ENCODE measurements at regions not wholly inside any gene's neighbourhood (a gene's known extent, or its start where the extent isn't known, plus 50 kb on each side); places are given as distances from the start of the nearest gene placed in this dataset.
A peak's percentile ranks its signal among the peaks of the same experiment; 100 is the strongest.

GRCh38 chr9:8071445-8071798 lies 271.8 kb upstream of the DMAC1 start:
- no peak for TF ChIP-seq CTCF (IDR thresholded peaks at IDR 0.05)
- Histone ChIP-seq H3K27me3 (no peaks in the 10 kb centered on the region), H3K4me1 (no peaks in the 10 kb centered on the region), H3K36me3 (no peaks in the 10 kb centered on the region), H3K9me3 (no peaks in the 10 kb centered on the region), H3K4me3 (no peak overlapping the region), H3K27ac (no peak overlapping the region)
- ATAC-seq (no peak), DNase-seq (no peak), FAIRE-seq (no peak)
- intact Hi-C loops (cut with DNase I): no loop called here
- 51 to 62% methylated on average over 4 of the region's 4 CpGs for WGBS, 2 donors

DNA sequence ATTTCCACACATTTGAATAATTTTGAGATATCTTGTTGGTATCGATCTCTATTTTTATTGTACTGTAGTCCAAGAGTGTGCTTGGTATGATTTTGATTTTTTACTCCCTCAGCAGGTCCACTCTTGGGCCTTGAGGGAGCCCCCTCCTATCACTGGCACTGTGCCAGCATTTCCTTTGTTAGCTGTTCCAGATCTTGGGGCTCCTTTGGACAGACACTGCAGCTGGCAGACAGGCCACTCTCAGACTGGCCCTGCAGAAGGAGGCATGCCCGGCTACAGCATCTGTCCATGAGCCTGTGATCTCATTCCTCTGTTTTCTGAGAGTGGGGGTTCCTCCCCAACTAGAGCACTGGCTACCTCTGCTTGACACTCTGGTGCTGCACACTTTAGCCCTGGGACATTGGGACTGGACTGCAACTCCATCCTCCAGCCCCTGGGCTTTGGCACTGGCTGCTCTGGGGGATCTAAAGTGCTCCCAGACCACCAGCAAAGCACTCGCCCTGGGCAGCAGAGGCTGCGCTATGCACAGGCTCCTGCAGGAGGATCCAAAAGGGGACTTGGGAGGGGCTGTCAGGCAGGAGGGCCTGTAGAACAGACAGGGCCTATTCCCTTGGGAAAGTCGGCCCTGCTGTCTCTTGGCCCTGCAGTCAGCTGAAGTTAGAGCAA lies 271.3 kb upstream of the DMAC1 start:
- DNase-seq (peak in 1 of 6 donors; percentile 28), FAIRE-seq (no peak), ATAC-seq (no peak)
- Histone ChIP-seq H3K9me3 (no peaks in the 10 kb centered on the region), H3K27ac (no peak overlapping the region), H3K27me3 (no peaks in the 10 kb centered on the region), H3K36me3 (no peaks in the 10 kb centered on the region), H3K4me3 (no peak overlapping the region), H3K4me1 (no peaks in the 10 kb centered on the region)
- WGBS, 2 donors: 68 to 76% methylated on average over 5 of the region's 5 CpGs
- no peak for TF ChIP-seq CTCF (IDR thresholded peaks at IDR 0.05)
- intact Hi-C loops (cut with DNase I): no loop called here

- ATAC-seq: no peak
- peak in 1 of 6 donors; percentile 25 for DNase-seq
- no peaks in the 10 kb centered on the region for H3K36me3 ChIP-seq
- H3K27ac ChIP-seq: no peak overlapping the region
- no peak for FAIRE-seq
- 73 to 93% methylated on average over 5 of the region's 5 CpGs for WGBS, 2 donors
- H3K4me3 ChIP-seq: no peak overlapping the region
- no peaks in the 10 kb centered on the region for H3K4me1 ChIP-seq
- no peaks in the 10 kb centered on the region for H3K27me3 ChIP-seq
- no peak for TF ChIP-seq CTCF (IDR thresholded peaks at IDR 0.05)
- no peaks in the 10 kb centered on the region for H3K9me3 ChIP-seq
- intact Hi-C loops (cut with DNase I): no loop called here
Measured at GRCh38 chr9:8062459-8062858, 262.9 kb upstream of the DMAC1 start.

- Histone ChIP-seq H3K9me3 (no peaks in the 10 kb centered on the region), H3K36me3 (no peaks in the 10 kb centered on the region), H3K4me1 (no peaks in the 10 kb centered on the region), H3K4me3 (no peak overlapping the region), H3K27ac (no peak overlapping the region), H3K27me3 (no peaks in the 10 kb centered on the region)
- FAIRE-seq (no peak), DNase-seq (peak in 1 of 6 donors; percentile 22), ATAC-seq (no peak)
- intact Hi-C loops (cut with DNase I): no loop called here
- WGBS, 2 donors: 56 to 74% methylated on average over 4 of the region's 4 CpGs
- no peak for TF ChIP-seq CTCF (IDR thresholded peaks at IDR 0.05)
Measured at GRCh38 chr9:8053501-8053900, 253.9 kb upstream of the DMAC1 start.

GRCh38 chr9:8052991-8053390 lies 253.4 kb upstream of the DMAC1 start:
- intact Hi-C loops (cut with DNase I): no loop called here
- Histone ChIP-seq H3K9me3 (no peaks in the 10 kb centered on the region), H3K27me3 (no peaks in the 10 kb centered on the region), H3K36me3 (no peaks in the 10 kb centered on the region), H3K27ac (no peak overlapping the region), H3K4me3 (no peak overlapping the region), H3K4me1 (no peaks in the 10 kb centered on the region)
- ATAC-seq (no peak), FAIRE-seq (no peak), DNase-seq (peak in 1 of 6 donors; percentile 11)
- no peak for TF ChIP-seq CTCF (IDR thresholded peaks at IDR 0.05)
- 80 to 86% methylated on average over 3 of the region's 3 CpGs for WGBS, 2 donors

Data from pancreas (tissue), 10 donors.